IPS DF 4.7 (cell line): ENCODE measurements at regions not wholly inside any gene's neighbourhood (a gene's known extent, or its start where the extent isn't known, plus 50 kb on each side); places are given as distances from the start of the nearest gene placed in this dataset.

Experiments
- DNase-seq: peaks from one replicate; pipeline ENCODE4 v3.0.0-alpha.2; 2013; ENCODE audit warnings: low spot score; ENCODE audit errors: extremely low read depth

DNA sequence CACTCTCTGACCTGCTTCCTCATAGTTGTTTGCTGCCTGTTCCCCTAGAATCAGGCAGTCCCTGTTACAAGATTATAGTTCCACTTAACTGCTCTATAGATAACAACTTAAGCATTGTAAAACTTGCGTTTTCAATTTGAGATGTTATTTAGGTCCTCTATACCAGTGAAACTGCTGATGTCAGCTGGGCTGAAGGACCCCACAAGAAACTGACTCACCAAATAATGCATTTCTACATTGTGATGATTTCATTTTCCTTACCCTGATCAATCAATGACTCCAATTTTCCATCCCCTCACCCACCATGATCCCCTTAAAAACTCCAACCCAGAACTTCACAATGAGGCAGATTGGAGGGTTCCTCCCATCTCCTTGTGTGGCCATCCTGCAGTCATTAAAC lies 280.7 kb downstream of the SLITRK1 start:
- DNase-seq = no peak

DNA sequence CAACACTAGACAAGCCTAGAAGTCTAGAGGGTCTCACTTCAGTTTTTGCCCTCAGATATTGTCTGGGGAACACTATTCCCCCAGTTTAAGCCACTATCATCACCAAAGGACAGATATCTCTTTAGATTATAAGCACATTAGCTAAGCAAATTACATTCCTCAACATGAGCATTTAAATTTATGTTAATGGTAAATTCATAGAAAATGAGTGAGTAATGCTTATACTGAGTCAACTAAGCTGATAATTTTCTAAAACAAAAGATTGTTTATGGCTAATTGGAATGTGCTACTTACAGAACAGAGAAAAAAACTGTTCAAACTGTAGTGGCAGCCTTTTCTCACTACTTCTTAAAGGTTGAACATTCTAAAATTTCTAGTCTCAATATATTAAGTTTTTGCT lies 290.2 kb downstream of the SLITRK1 start:
- no peak for DNase-seq

GRCh38 chr13:83589814-83590213 lies 292.5 kb downstream of the SLITRK1 start:
- DNase-seq = no peak

GRCh38 chr13:83577183-83577582 lies 305.1 kb downstream of the SLITRK1 start:
- no peak for DNase-seq

- no peak for DNase-seq
Observed at GRCh38 chr13:83568019-83568418, 314.3 kb downstream of the SLITRK1 start.

- DNase-seq = no peak
Observed at GRCh38 chr13:83563499-83563898, 318.8 kb downstream of the SLITRK1 start.

GRCh38 chr13:83557845-83558244 lies 324.4 kb downstream of the SLITRK1 start:
- no peak for DNase-seq

DNA sequence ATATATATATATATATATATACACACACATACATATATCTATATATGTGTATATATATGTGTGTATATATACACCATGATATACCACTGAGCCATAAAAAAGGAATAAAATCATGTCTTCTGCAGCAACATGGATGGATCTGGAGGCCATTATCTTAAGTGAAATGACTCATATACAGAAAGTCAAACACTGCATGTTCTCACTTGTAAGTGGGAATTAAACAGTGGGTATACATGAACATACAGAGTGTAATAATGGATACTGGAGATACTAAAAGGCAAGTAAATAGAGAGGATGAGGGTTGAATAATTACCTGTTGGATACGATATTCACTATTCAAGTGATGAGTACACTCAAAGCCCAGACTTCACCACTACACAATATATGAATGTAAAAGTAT lies 332.6 kb downstream of the SLITRK1 start:
- DNase-seq = no peak

GRCh38 chr13:83547043-83547442 lies 335.2 kb downstream of the SLITRK1 start:
- no peak for DNase-seq

GRCh38 chr13:83546476-83546875 lies 335.8 kb downstream of the SLITRK1 start:
- DNase-seq = no peak

DNA sequence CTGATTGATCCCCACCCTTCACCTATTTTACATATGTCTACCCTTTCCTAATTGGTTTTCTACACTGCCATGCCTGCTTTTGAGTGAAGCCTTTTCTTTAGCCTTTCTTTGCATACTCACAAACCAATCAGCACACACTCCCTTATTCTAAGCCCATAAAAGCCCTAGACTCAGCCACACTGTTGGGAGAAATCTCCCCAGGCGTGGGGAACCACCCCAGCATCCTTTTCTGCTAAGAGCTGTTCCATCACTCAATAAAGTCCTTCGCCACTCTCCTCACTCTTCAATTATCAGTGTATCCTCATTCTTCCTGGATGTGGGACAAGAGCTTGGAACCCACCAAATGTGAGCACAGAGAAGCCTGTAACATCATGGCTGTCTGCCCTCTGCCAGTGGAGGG lies 343.6 kb downstream of the SLITRK1 start:
- DNase-seq = no peak

DNA sequence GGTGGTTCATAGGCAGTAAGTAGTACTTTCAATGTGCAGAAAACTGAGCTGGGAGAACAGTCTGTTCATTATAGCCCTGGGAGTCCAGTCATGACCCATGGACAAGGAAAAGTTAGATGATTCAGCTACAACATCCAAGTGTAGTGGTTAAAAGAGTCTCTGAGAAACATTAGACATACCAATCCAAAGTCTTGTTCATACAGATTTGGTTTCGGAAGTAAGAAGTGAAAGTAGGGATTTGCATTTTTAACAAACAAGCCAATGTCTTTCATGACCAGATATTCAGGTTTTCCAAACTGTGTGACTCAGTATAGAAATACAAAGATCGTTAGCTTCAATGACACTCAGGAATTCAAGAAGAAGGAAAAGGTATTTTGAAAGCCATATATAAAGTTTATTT lies 345.3 kb downstream of the SLITRK1 start:
- DNase-seq = no peak

DNA sequence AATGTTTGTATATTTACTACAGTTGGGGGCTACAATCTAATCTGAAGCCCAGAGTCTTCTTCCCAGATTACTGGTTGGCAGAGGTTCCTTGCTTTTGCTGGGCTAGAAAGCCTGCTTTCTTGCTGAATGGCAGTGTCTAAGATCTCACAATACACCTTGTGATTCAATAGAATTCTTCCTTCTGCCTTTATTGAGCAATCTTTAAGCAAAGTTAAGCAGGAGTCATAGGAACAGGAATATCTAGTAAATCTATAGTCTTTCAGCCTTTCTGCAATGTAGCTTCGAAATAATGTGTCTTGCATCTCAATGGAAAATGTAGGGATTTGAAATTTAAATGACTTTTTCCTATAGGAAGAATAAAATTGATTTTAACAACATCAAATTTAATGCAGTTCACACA lies 346.1 kb downstream of the SLITRK1 start:
- DNase-seq = no peak

DNA sequence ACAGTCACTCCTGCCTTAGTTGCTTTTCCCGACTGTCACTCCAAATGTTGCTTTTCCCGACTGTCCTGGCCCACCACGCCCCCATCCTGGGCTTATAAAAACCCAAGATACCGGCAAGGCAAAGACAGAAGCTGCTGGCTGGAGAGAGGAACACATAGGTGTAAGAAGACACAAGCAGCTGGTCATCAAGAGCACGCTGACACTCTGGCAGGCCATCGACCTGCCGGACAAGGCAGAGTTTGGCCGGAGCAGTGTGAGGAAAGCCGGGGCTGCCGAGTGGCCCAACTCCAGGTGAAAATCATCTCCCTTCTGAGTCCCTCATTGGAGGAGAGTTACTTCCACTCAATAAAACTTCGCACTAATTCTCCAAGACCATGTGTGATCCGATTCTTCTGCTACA lies 349.5 kb downstream of the SLITRK1 start:
- no peak for DNase-seq

DNA sequence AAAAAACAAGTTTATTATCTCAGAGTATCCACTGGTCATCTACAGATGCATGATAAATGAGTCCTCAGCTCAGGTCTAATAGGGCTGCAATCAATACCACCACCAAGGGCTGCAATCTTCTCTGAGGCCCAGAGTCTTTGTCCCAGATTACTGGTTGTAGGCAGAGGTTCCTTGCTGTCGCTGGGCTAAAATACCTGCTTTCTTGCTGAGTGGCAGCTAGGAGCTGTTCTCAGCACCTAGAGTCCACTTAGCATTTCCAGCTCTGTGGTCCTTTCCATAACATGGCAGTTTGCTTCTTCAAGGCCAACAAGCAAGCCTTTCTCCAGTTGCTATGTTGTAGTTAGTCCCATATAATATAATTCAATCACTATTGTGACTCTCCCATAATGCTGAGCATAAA lies 351.3 kb downstream of the SLITRK1 start:
- DNase-seq = no peak

- no peak for DNase-seq
Observed at GRCh38 chr13:83516781-83517180, 365.5 kb downstream of the SLITRK1 start.

DNA sequence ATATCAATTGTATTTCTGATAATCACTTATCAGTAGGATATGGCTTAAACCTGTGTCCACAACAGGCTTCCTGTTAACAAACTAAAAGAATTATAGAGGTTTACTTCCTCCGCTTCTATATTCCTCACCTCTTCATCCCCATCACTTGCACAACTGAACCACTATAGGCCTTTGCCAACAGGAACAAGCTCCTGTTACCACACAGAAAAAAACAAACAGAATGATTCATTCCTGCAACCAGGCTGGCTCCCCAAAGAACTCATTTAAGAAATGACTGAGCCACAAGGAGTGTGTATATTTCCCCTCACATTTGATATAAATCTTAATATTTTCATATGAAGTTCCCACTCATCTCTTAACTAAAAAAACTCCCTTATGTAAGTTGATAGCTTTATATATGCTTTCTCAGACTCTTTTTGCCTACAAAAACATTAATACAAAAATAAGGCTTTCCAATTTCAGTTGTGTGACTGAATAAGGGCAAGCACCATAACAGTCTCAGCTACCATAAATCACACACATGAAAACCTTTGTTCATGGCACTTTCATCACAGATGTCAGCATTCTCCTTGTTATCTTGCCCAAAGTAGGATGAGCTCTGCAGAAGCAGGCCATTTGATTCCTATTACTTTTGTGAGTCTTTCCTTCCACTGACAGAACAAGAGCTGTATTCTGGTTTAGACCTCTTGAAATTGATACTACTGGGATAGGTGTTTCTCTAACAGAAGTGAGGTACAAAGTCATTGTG lies 366.8 kb downstream of the SLITRK1 start:
- no peak for DNase-seq

- no peak for DNase-seq
Observed at GRCh38 chr13:83508771-83509301, 373.4 kb downstream of the SLITRK1 start.

GRCh38 chr13:83503424-83503823 lies 378.9 kb downstream of the SLITRK1 start:
- DNase-seq = no peak

GRCh38 chr13:83499286-83499685 lies 383.0 kb downstream of the SLITRK1 start:
- no peak for DNase-seq

DNA sequence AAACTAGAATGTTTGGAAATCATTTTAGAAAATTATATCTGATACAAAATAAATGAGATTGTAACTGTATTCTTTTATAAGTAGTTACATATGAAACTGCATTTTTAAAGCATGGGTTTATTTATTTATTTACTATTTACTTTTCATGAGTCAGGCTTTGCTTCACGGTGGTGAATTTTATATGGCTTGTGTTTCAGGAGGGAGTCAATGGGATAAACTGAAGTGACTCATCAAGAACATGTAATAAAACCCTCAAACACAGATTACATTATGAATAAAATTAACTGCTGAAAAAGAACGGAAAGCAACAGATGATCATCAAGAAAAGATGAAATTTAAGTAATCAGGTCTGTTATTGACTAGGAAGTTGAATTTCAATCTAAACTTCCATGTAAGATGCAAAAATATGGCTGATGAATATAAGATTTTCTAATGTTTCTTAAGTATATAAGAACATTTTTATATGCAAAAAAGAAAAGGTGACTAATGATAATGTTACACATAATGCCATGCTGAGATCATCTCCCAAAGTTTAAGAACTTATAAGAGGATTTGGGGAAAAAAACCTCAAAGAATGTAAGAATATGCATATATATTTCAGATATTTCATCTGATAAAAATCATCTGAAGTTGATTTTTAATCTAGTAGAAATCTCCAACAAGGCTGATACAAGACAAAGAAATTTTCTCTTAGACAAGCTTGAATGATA lies 383.6 kb downstream of the SLITRK1 start:
- no peak for DNase-seq

DNA sequence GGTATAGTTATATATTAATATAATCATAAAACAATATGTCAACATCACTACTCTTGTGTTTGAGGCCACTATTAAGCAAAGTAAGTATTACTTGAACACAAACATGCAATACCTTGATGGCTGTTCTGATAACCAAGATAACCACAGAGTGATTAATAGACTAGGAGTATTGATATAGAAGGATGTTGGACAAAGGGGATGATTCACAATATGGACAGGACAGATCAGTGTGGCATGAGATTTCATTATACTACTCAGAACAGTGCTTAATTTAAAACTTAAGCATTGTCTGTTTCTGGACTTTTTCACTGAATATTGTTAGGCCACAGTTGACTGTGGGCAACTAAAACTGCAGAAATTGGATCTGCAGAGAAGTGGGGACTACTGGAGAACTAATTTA lies 384.2 kb downstream of the SLITRK1 start:
- no peak for DNase-seq

- no peak for DNase-seq
Observed at GRCh38 chr13:83496501-83496900, 385.8 kb downstream of the SLITRK1 start.
